GM19025 (cell line): ENCODE measurements at regions not wholly inside any gene's neighbourhood (a gene's known extent, or its start where the extent isn't known, plus 50 kb on each side); places are given as distances from the start of the nearest gene placed in this dataset.

Source experiments
- ATAC-seq: cut with Tn5 transposase; IDR thresholded peaks from one replicate; pipeline ENCODE4 v1.9.1; 2021; ENCODE audit warnings: mild to moderate bottlenecking, low read depth, moderate library complexity; ENCODE audit not compliant: unreplicated experiment

DNA sequence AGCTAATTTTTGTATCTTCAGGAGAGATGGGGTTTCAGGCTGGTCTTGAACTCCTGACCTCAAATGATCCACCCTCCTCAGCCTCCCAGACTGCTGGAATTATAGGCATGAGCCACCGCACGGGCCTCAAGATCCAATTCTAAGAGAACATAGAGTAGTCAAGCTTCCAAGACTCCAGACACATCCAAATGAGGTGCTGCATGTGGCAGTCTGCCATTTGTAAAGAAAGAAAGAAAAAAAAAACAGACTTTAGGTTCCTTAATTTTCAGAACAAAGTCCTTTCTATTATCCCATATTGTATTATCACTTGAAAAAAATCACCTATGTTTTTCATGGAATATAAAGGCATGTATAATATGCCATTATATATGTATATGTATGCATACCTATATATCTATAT, 2104.5 kb downstream of the MAT2B start:
- no peak for ATAC-seq

DNA sequence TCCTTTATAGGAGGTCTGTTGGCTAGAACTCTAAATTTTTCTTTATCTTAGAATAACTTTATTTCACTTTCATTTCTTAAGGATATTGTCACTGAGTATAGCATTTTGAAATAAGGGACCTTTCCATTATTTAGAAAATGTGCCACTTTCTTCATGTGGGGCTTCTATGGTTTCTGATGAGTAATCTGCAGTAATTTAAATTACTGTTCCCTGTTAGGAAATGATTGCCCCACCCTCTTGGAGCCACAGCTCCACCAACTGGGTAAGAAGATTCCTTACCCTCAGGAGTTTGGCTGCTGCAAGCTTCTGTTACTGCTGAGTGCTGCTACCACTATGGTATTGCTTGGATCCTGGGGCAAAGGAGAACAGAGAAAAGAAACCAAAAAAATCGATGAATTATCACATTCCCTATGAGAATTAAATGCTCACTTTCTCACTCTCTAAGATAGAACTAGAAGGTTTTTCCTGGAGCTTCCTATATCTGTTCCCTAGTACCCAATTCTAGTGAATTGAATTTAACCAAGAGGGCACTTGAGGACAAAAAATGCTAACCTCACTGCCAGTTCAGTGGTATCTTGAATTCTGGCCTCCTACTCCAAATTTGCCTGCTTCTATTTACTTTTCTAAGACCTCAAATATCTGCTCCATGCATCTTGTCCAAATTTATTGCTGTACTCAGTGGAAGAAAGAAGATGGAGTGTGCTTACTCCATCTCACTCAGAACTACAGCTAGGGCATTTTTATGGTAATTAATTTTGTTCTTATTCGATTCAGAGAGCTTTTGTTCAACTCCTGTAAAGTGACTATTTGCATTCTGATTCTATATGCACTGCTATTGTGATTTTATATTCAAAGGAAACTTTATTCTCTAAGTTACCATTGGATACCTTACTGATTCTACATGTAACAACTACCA, 2111.3 kb downstream of the MAT2B start:
- ATAC-seq = no peak

DNA sequence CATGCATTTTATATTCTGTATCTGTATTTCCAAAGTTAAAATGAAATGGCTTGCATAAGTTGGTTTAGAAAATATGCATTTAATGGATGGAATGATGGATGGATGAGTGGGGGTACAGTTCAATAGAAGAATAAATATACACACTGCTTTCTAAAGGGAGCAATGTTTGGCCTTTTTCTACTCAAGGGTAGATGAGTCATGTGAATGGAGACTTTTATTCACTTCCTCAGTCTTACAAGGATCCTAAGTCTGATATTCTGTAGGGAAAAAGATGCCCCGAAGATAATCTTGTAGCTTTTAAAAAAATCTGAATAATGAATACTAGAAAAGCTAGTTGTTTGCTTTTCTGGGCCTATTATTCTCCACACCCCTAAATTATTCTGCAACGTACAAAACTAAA, 2112.1 kb downstream of the MAT2B start:
- no peak for ATAC-seq

DNA sequence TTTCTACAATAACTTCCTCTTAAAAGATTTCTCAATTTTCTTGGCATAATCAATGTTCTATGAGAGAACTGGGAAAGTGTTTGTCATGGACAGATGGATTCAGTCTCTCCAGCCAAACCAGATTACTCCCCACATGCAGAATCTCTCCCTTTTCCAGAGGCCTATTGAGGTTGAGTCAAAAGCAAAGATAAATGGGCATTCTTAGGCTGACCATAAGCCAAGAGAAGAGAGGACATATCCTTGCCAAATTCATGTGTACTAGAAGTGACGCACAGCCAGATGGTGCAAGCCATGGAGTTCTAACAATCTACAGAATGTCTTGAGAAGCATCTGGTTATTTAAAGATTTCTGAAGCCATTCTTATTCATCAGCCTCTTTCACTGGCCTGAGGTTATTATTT, 2115.0 kb downstream of the MAT2B start:
- no peak for ATAC-seq

DNA sequence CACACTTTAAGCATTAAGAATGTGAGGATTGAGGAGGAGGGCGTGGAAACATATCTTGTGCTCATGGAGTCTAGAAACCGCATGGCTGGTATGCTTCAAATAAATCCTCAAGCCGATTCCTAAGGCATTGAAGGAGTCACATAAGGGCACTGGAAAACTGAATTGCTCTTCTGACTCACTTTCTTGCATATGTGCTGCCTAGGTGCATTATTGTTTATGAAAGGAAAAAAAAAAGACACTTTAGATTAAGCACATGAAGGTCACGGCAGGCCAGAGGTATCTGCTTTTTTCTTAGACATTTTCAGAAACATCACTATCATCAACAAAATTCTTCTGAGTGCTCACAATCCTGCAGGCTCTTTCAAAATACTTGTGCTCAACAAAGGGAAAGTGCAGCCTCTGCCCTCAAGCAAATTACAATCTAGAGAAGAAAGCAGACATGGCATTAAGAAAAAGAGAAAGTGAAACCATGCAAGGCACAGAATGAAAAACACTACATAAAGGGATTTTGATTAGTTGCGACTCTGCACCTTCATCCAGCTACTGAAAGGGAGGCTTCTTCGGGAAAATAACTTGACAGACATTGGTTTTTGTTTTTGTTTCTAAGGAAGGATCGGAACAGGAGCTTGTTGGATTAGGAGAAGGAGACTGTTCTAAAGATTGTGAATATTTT, 2117.6 kb downstream of the MAT2B start:
- no peak for ATAC-seq

DNA sequence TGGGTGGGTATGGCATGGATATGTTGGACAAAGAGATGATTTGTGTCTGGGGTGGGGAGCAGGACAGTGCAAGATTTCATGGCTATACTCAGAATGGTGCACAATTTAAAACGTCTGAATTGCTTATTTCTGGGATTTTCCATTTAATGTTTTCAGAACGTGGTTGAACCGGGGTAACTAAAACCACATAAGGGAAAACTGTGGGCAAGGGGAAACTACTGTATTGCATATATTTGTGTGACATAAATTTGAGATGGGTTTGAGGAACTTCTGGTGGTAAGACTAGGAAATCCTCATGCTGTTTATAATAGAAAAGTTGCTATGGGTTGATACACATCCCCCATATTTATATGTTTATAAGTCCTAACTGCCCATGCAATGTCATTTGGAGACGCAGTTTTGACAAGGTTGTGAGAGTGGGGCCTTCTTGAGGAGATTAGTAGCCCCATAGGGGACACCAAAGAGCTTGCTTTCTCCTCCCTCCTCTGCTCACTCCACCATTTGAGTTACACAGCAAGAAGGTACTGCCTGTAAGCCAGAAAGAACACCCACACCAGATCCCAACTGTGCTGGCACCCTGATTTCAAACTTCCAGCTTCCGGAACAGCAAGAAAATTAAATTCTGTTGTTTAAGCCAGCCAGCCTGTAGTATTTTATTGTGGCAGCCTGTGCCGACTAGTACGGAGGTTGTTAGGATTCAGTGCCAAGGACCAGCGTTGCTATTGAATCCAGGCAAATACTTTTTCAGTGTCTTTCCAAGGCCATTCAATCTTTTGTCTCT, 2118.9 kb downstream of the MAT2B start:
- ATAC-seq = no peak

DNA sequence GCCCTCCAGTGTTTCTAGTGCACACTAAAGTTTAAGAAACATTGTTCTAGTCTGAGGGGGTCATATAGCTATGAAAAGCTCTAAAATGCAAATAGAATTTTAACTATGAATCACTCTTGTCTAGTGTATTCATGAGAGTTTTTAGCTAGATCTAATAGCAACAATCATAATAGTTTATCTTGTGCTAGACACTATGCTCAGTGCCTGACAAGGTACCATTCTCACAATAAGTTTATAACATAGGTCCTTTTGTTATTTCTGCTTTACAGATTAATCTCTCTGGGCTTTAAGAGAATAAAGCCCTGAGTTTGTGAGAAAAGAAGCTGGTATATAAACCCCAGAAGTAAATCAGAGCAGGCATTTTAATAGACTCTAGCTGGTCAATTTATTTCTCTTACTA, 2120.7 kb downstream of the MAT2B start:
- no peak for ATAC-seq

DNA sequence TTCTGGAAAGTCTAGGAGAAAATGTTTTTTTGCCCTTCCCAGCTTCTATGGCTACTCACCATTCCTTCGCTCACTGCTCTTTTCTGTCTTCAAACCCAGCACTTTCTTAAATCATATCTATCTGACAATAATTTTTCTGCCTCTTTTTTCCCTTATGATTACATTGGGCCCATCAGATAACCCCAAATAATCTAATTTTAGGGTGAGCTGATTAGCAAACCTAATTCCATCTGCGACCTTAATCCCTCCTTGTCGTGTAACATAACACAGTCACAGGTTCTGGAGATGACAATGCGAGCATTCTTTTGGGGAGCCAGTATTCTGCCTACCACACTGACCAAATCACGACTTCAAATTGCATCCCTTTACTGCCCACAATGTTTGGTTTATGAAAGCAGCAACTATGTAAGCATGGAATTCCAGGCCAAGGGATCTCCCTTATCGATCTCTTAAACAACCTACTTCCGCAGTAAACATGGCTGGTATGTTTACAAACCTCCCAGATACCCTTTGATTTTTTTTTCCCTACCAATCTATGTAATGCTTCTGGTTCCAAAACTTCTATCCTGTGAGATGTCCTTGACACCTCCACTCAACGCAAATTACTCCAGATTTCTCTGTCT, 2122.2 kb downstream of the MAT2B start:
- no peak for ATAC-seq

DNA sequence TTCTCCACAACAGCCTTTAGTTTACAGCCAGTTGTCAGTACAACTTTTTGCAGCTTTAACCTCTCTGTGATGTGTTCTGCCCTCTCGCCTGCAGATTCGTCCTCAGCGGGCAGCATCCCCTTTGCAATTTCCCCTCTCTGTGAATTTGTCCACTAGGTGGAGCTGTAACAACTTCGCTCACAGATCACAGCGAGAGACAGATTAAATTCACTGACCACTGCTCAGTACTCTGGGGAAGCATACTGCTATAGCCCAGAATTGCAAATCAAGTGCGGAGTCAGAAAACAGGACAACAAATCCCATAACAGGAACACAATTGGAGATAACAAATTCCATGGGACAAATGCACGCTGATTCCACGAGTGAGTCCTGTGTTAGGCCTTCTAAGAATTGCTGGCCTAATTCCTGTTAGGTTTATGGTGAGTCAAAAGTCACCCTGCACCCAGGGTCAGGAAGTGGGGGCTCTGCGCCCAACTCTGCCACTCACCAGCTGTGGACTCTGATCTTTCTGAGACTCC, 2124.9 kb downstream of the MAT2B start:
- ATAC-seq = peak; percentile 61

DNA sequence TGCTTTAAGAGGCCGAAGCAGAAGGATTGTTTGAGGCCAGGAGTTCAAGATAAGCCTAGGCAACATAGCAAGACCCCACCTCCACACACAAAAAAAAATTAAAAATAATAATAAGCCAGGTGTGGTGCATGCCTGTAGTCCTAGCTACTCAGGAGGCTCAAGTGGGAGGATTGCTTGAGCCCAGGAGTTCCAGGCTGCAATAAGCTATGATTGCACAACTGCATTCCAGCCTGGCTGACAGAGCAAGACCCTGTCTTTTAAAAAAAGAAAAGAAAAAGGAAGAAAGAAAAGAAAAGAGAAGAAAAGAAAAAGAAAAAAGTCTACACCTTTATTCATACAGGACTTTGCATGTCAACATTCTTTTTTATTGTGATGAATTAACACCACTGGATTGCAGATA, 2125.8 kb downstream of the MAT2B start:
- ATAC-seq = no peak

DNA sequence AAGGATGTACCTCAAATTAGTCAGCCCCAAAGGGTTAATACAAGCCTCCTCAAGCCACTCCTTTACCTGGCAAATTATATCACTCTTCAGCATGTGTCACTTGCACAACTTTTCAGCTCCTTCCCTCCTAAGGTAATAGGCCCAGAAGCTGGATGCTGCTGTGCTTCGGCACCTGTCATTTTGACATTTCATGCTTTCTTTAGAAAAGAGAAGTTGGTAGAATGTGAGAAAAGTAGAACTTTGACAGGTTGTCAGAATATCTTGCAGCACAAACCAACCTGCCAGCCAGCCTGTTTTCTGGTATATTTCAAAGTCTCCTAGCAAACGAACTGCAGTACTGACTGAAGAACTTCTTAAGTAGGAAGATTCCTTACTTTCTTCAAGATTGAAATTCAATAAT, 2136.9 kb downstream of the MAT2B start:
- no peak for ATAC-seq

DNA sequence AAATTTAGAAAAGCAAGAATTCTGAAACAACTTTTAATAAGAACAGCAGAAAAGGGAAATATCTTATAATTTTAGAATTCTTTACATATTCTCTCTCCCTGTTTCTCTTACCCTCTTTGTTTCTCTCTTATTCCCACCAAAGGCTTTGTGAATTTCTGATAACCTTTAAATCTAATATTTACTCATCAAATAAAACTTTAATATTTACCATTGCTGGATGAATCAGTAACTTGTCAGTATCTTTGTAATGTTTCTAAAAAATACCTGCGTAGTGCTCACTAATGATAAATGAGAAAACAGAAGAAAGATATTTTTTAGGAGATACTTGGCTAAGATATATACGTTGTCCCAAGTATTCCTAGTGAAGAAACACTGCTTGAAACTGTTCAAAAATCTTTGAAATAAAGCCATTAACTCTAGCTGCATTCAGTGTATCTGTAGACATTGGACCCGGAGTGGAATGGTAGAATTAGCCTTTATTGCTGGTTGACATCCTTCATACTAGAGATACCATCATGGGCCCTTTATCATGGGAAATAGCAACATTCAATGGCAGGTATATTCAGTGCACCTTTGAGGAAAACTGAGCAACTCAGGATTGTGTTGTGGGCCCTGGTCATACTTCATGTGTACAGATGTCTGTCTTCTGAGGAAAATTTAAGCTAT, 2160.4 kb downstream of the MAT2B start:
- ATAC-seq = no peak

DNA sequence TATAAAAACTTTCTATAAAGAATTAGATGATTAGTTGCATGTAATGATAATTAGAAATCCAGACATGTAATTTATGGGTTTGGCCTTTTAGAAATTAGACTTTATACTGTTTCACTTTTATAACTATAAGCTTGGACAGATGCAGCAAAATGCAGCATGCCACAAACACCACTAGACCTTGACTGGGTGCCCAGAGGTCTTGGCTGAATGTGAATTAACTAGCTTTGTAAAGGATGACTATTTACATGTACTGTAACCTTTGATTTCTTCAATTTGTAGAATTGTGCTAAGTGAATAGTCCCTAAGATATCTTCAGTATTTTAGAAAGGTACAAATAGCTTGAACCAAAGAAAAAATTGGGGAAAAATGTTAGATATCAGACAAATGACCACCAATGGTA, 2168.1 kb downstream of the MAT2B start:
- no peak for ATAC-seq

DNA sequence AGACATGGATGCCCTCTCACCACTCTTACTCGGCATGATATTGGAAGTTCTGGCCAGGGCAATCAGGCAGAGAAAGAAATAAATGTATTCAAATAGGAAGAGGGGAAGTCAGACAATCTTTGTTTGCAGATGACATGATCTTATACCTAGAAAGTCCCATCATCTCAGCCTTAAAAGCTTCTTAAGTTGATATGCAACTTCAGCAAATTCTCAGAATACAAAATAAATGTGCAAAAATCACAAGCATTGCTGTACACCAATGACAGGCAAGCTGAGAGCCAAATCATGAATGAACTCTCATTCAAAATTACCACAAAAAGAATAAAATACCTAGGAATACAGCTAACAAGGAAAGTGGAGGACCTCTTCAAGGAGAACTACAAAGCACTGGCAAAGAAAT, 2190.4 kb downstream of the MAT2B start:
- ATAC-seq = no peak

DNA sequence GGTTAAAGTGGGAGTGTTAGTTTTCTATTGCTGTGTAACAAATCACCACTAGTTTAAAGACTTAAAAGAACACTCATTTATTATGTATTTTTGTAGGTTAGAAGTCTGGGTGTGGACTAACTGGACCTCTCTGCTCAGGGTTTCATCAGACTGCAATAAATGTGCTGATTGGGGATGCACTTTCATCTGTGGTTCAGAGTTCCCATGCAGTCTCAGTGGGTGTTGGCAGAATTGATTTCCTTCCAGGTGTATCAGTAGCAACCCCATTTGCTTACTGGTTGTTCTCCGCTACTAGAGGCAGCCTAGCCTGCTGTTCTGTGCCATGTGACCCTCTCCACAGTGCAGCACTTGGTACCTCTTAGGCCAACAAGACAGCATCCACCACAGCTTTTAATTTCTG, 2200.5 kb downstream of the MAT2B start:
- ATAC-seq = no peak

DNA sequence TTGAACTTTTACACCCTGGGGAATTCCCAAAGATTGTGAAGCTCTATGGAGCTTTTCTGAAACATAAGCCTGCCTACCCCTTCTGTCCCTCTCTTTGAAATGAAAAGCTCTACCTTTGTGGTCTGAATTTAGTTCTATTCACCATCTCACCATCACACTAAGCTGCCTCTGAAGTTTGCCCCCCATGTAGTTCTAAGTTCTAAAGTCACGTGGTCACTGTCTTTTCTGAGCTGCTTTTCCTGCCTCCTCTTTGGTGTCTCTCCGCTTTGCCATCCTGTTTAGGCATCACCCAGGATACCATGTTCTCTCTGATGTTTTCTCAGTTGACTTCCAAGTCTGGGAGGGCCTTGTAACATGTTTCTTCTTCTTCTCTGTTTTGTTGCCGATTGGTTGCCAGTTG, 2206.6 kb downstream of the MAT2B start:
- ATAC-seq = no peak

DNA sequence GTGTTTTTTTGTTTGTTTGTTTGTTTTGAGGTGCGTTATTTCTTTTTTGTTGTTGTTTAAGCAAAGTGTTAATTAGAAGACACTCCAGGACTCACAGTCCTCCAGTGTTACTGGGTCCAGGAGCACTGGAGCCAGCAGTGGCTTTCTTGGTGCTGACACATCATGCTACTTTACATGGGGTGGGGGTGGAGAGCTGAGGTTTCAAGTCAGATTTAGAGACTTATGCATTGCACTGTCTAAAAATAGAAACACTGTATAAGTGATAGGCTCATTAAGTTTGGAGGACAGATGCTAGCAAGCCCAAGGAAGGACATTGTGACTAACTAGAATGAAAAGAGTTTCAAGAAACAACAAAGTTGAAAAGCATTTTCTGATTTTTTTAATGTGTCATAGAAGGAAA, 2209.2 kb downstream of the MAT2B start:
- no peak for ATAC-seq

DNA sequence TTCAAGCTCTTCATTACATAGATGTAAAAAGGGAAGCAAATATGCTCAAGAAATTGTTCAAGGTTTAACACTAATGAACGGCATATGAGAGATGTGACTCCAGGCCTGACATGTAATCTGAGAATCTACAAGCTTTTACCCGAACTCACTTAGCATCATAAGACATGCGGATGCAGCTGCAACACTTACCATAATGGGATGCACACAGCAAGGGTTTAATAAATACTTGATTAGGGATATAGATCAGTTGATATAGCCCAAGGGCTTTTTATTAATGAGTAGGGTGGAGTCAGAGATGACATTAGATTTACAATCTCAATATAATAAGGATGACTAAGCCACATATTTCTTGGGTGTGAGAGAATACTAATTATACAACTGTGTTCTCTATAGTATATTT, 2215.5 kb downstream of the MAT2B start:
- no peak for ATAC-seq

DNA sequence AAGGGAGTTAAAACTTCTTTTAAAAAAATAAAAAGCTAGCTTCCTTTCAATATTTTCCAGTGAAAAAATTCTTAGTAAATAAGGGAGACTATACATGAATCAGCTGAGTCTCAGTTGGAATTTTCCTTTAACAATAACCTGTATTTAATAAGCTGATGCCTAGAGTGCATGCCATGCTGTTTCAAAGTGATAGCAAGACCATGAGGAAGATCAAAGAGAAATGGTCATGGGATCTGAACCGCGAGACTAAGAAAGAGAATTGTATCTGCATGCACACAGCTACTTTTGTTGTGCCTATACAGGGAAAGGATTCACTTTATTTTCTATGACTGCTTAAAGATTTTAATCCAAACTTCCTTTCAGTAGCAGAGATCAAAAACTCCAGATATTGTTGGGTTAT, 2217.0 kb downstream of the MAT2B start:
- ATAC-seq = no peak

DNA sequence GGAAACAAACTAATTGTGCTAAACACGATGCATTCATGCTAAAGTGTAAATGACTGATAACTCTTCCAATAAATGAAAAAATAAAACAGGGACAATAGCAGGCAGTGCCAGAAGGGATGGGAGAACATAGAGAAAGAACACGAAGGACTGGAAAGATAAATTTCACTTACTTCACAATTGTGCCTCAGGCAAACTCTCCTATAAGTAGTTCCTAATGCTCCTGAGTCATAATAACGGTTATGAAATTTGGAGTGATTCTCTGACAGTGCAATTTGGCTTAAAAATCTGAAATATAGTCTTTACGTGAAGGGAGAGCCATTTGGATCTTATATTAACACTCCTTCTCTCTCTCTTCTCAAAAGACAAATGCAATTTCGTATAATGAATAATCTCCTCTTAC, 2218.5 kb downstream of the MAT2B start:
- ATAC-seq = no peak
